ENCODE measurements at regions not wholly inside any gene's neighbourhood (a gene's known extent, or its start where the extent isn't known, plus 50 kb on each side); places are given as distances from the start of the nearest gene placed in this dataset.

DNA sequence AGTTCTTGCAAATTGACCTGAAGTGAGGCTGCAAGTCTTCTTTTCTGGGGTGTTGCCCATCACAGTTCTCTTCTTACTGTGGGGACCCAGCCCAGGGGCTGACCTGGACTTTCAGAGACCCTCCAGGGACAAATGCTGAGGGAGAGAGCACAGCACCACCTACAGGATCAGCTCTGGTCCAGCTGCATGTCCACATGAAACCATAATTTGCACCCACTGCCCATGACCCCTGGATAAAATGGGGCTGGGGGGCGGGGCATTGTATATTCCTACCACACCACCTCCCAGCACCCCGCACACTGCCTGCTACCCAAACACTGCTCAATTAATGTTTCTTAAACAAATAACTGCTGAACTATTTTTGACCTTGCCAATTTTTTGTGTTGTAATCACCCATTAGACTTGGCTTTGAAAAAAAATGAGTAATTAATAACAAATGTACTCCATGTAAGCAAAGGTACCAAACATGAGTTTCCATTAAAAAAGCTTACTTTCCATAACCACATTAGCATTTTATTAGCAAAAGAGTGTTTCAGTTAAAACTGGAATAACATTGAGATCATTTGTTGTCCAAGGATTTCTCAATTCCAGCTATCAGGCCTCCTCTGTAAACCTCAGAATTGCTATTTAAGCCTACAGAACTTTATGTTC is 168.0 kb upstream of the RAB4A start:
- TF ChIP-seq, protein P1, sequence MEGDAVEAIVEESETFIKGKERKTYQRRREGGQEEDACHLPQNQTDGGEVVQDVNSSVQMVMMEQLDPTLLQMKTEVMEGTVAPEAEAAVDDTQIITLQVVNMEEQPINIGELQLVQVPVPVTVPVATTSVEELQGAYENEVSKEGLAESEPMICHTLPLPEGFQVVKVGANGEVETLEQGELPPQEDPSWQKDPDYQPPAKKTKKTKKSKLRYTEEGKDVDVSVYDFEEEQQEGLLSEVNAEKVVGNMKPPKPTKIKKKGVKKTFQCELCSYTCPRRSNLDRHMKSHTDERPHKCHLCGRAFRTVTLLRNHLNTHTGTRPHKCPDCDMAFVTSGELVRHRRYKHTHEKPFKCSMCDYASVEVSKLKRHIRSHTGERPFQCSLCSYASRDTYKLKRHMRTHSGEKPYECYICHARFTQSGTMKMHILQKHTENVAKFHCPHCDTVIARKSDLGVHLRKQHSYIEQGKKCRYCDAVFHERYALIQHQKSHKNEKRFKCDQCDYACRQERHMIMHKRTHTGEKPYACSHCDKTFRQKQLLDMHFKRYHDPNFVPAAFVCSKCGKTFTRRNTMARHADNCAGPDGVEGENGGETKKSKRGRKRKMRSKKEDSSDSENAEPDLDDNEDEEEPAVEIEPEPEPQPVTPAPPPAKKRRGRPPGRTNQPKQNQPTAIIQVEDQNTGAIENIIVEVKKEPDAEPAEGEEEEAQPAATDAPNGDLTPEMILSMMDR (IDR thresholded peaks at IDR 0.05): no peak
- TF ChIP-seq POLR2A (IDR thresholded peaks at IDR 0.05): no peak
